Amygdala (tissue), 56 donors: ENCODE measurements at regions not wholly inside any gene's neighbourhood (a gene's known extent, or its start where the extent isn't known, plus 50 kb on each side); places are given as distances from the start of the nearest gene placed in this dataset.

ENCODE experiments used
- DNase-seq, 56 donors: peaks; one replicate each; lab custom pipeline; 2025; lab: John Stamatoyannopoulos, UW

- DNase-seq: peak in 27 of 56 donors; percentile 8 to 65 (median 30)
These were observed 56.0 kb upstream of the BTRC start for GRCh38 chr10:101297901-101298486.

- DNase-seq: no peak
These were observed 54.8 kb upstream of the BTRC start for GRCh38 chr10:101299211-101299610.

GRCh38 chr10:101301111-101301731 lies 52.7 kb upstream of the BTRC start:
- peak in 10 of 56 donors; percentile 4 to 48 (median 12) for DNase-seq

DNA sequence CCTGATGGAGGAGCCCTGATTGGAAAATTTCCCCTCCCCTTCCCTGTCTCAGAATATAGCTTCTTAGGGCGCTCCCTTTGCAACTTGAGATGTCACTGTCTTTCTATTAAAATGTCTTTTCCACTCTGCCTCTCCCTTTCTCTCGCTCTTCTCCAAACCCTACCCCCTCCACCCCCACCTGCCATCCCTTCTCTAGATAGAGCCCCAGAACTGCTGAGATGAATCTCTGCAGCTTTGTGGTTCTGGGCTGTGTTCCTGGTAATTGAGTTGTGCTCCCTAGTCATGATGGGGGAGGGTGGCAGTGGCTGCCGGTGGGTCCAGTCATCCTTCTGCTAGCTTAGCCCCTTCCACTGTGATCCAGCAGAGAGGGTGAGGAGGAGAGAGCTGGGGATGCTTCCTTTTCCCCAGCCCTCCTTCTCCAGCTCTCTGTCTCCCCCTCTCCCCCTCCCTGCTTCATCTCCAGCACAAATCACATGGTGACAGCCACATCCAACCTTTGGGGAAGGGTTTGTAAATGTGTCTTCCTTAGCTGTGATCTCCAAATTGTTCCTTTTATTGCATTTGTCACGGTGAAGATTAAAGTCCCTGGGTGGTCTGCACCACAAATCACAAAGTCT lies 50.8 kb upstream of the BTRC start:
- DNase-seq: no peak
